Endothelial cell of umbilical vein (primary cell): ENCODE measurements at regions not wholly inside any gene's neighbourhood (a gene's known extent, or its start where the extent isn't known, plus 50 kb on each side); places are given as distances from the start of the nearest gene placed in this dataset.

Source experiments
- BruUV-seq: library from RNA; stranded (reverse); fragments of 400-500 nt; replicated peaks from 2 replicates; lab custom pipeline; 2021; lab: Mats Ljungman, UMichigan
- CTCF ChIA-PET: fragments of 300-600, 350-600 bp; sonication (Branson Sonifier 250); formaldehyde crosslinking; loops from one replicate; lab custom pipeline; 2021; ENCODE audit warnings: antibody characterized with exemption, inconsistent platforms; lab: Charles Lee
- POLR2A ChIA-PET: fragments of 300-600, 350-600 bp; sonication (Branson Sonifier 250); formaldehyde crosslinking; loops from one replicate; lab custom pipeline; 2021; ENCODE audit warnings: antibody characterized with exemption, inconsistent platforms; lab: Charles Lee
- DNase-seq: peaks from one replicate; pipeline ENCODE4 v3.0.0-alpha.2; 2011; ENCODE audit warnings: low read depth, low spot score
- FAIRE-seq: peaks from 2 replicates; lab custom pipeline; 2011; peaks lifted over from hg19 to GRCh38; lab: Jason Lieb, UNC
- H2AFZ ChIP-seq: 2 replicates; pipeline ENCODE4 v1.6.0; 2012; ENCODE audit warnings: low read depth, low read length, control low read depth, inconsistent platforms
- H3K27ac ChIP-seq: 2 replicates; pipeline ENCODE4 v1.5.1; 2011; ENCODE audit warnings: low read depth, mild to moderate bottlenecking, control low read depth, low read length, moderate library complexity; ENCODE audit not compliant: insufficient read depth
- H3K27me3 ChIP-seq, 2 experiments: 2 replicates each; pipeline versions ENCODE4 v1.6.0 to v1.6.1; 2011; ENCODE audit warnings: low read length in 2 of 2, mixed read lengths in 1 of 2; ENCODE audit not compliant: control insufficient read depth in 2 of 2, insufficient read depth in 2 of 2
- H3K36me3 ChIP-seq, 2 experiments: 2 replicates in 1 of 2; 3 replicates in 1 of 2; pipeline ENCODE4 v1.5.1; 2011; ENCODE audit warnings: low read length in 2 of 2, mild to moderate bottlenecking in 1 of 2, moderate library complexity in 1 of 2; ENCODE audit not compliant: control insufficient read depth in 2 of 2, insufficient read depth in 2 of 2; ENCODE audit errors: extremely low read depth in 1 of 2
- H3K4me1 ChIP-seq: 3 replicates; pipeline ENCODE4 v1.5.1; 2011; ENCODE audit warnings: mild to moderate bottlenecking, low read length; ENCODE audit not compliant: control insufficient read depth, insufficient read depth; ENCODE audit errors: extremely low read depth
- H3K4me2 ChIP-seq: 2 replicates; pipeline ENCODE4 v1.6.1; 2011; ENCODE audit warnings: low read length, control low read depth, mixed read lengths; ENCODE audit not compliant: insufficient read depth
- H3K4me3 ChIP-seq, 3 experiments: fragments of 200-600 bp in 1 of 3; sonication (generic), shearing (Covaris generic) in 1 of 3; replicated peaks in 1 of 3; 2 replicates each; pipeline ENCODE4 v1.5.1; 2011 to 2016; ENCODE audit warnings: control low read depth in 3 of 3, low read length in 3 of 3, mild to moderate bottlenecking in 2 of 3, inconsistent platforms in 1 of 3, low read depth in 1 of 3, moderate library complexity in 1 of 3; ENCODE audit not compliant: insufficient read depth in 1 of 3
- H3K79me2 ChIP-seq: 2 replicates; pipeline ENCODE4 v1.6.0; 2012; ENCODE audit warnings: low read length, inconsistent platforms; ENCODE audit not compliant: control insufficient read depth, insufficient read depth
- H3K9ac ChIP-seq: replicated peaks from 2 replicates; pipeline ENCODE3; 2011; ENCODE audit warnings: low read length, control low read depth; ENCODE audit not compliant: insufficient read depth; ENCODE audit errors: extremely low read depth
- H3K9me1 ChIP-seq: replicated peaks from 3 replicates; pipeline ENCODE4 v1.6.0; 2011; ENCODE audit warnings: mild to moderate bottlenecking, low read length; ENCODE audit not compliant: control insufficient read depth, insufficient read depth; ENCODE audit errors: extremely low read depth
- H3K9me3 ChIP-seq: replicated peaks from 2 replicates; pipeline ENCODE4 v1.5.1; 2012; ENCODE audit warnings: low read length, inconsistent platforms; ENCODE audit not compliant: control insufficient read depth, insufficient read depth
- H4K20me1 ChIP-seq: replicated peaks from 2 replicates; pipeline ENCODE3; 2011; ENCODE audit warnings: mild to moderate bottlenecking, low read length; ENCODE audit not compliant: control insufficient read depth, insufficient read depth; ENCODE audit errors: extremely low read depth
- CTCF ChIP-seq, 2 donors: IDR thresholded peaks; 1 replicate in 1 of 2; 2 replicates in 1 of 2; pipeline ENCODE4 v1.5.1; 2011; ENCODE audit warnings: low read length in 2 of 2, mild to moderate bottlenecking in 2 of 2, moderate library complexity in 2 of 2, control low read depth in 1 of 2, inconsistent platforms in 1 of 2, low read depth in 1 of 2; ENCODE audit not compliant: insufficient read depth in 1 of 2; ENCODE audit errors: extremely low read depth in 1 of 2
- EZH2 ChIP-seq: IDR thresholded peaks from 2 replicates; pipeline ENCODE4 v1.6.1; 2012; ENCODE audit warnings: borderline replicate concordance, low read depth, mild to moderate bottlenecking, moderate library complexity, low read length, inconsistent platforms; ENCODE audit not compliant: severe bottlenecking
- FOS ChIP-seq: IDR thresholded peaks from 2 replicates; pipeline ENCODE4 v1.6.1; 2011; ENCODE audit warnings: mild to moderate bottlenecking, low read length, moderate library complexity, borderline replicate concordance; ENCODE audit not compliant: insufficient read depth
- GATA2 ChIP-seq: IDR thresholded peaks from 2 replicates; pipeline ENCODE4 v1.7.0; 2011; ENCODE audit warnings: low read depth, mild to moderate bottlenecking, moderate library complexity, mixed read lengths, low read length; ENCODE audit not compliant: insufficient read length, insufficient read depth
- JUN ChIP-seq: IDR thresholded peaks from 2 replicates; pipeline ENCODE4 v1.6.1; 2011; ENCODE audit warnings: borderline replicate concordance, low read depth; ENCODE audit not compliant: insufficient read length, insufficient read depth
- MAX ChIP-seq: IDR thresholded peaks from 2 replicates; pipeline ENCODE4 v1.6.1; 2011; ENCODE audit not compliant: insufficient read depth, insufficient read length
- MYC ChIP-seq: IDR thresholded peaks from one replicate; pipeline ENCODE4 v1.6.1; 2011; ENCODE audit warnings: mild to moderate bottlenecking, low read depth, low read length
- POLR2A ChIP-seq: IDR thresholded peaks from 2 replicates; pipeline ENCODE4 v1.6.1; 2012; ENCODE audit warnings: low read depth, mild to moderate bottlenecking, control low read depth, low read length
- POLR2AphosphoS5 ChIP-seq: IDR thresholded peaks from 2 replicates; pipeline ENCODE4 v1.6.1; 2012; ENCODE audit warnings: low read depth, mild to moderate bottlenecking, control low read depth, low read length, moderate library complexity; ENCODE audit not compliant: insufficient read depth
- dilution Hi-C: fragments of 300-500 bp; cut with MboI; formaldehyde crosslinking; loops from one replicate; pipeline ENCODE4 v1.15.0; 2019; ENCODE audit warnings: low sequenced_read_pairs; ENCODE audit not compliant: extremely low pct_ligation_motif_present
- intact Hi-C: fragments of 100-400 bp; cut with micrococcal nuclease; formaldehyde crosslinking; loops from one replicate; pipeline ENCODE4 v1.10.0; 2022

- intact Hi-C loops (no loop called here), dilution Hi-C loops (no loop called here)
- Histone ChIP-seq H3K9me1 (no peaks in the 10 kb centered on the region), H3K4me2 (no peak overlapping the region), H2AFZ (no peak overlapping the region), H3K9ac (no peak overlapping the region), H3K27me3 (no peaks in the 10 kb centered on the region), H3K79me2 (no peaks in the 10 kb centered on the region), H3K9me3 (peaks cover 2% of the 10 kb centered on the region), H3K27ac (no peak overlapping the region), H4K20me1 (no peaks in the 10 kb centered on the region), H3K4me1 (no peaks in the 10 kb centered on the region), H3K36me3 (no peaks in the 10 kb centered on the region), H3K4me3 (no peak overlapping the region)
- ChIA-PET CTCF (no interaction called here), POLR2A (no interaction called here)
- TF ChIP-seq JUN: no peak
- no peak for TF ChIP-seq MYC
- TF ChIP-seq FOS: no peak
- TF ChIP-seq GATA2: no peak
- no peak for TF ChIP-seq POLR2A
- TF ChIP-seq MAX: no peak
- no peak for TF ChIP-seq EZH2
- no peak for TF ChIP-seq POLR2AphosphoS5
- no peak for TF ChIP-seq CTCF (IDR thresholded peaks at IDR 0.05; ENCODE audit: extremely low read depth in 1 of 2, insufficient read depth in 1 of 2, low read depth in 1 of 2, low read length in 2 of 2)
- FAIRE-seq (no peak), DNase-seq (no peak)
- no TSS peak for BruUV-seq
Observed at GRCh38 chr7:68756986-68757495, 841.2 kb upstream of the AUTS2 start.
